ENCODE measurements at regions not wholly inside any gene's neighbourhood (a gene's known extent, or its start where the extent isn't known, plus 50 kb on each side); places are given as distances from the start of the nearest gene placed in this dataset.

DNA sequence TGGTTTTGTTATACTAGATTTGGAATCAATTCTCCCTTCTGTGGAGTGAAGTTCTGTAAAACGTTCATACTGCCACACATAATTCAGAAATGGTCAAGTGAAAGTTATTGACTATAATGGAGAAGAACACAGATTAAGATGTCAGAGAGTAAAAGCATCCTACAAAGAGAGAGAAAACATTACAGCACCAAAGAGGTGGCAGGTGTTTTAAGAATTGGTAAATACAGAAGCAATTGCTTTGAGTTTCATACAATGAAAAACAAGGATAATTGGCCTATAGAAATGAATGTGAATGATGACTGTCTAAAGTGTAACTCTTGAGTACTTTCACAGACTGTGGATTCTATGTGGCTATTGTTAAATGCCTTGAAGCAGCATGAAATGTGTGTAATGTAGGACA, 435.6 kb upstream of the SMIM31 start:
- H3K14ac ChIP-seq (ENCODE audit: insufficient read length): no peak overlapping the region
- H3K18ac ChIP-seq (ENCODE audit: extremely low read depth, low read length): no peak overlapping the region
- no peak overlapping the region for H4K91ac ChIP-seq (replicated peaks; ENCODE audit: insufficient read length, low read length)
- no peak overlapping the region for H4K8ac ChIP-seq (ENCODE audit: extremely low read depth, insufficient read depth, low read length)
- H3K4me1 ChIP-seq (replicated peaks in 1 of 4; ENCODE audit: control insufficient read depth in 3 of 4, insufficient read depth in 4 of 4, low read length in 3 of 4): peaks cover 0 to 3% (median 0%) of the 10 kb centered on the region in 4 experiments; a peak in 2 of 7 replicates
- no peaks in the 10 kb centered on the region for H3K9me3 ChIP-seq (ENCODE audit: insufficient read depth in 2 of 2, low read depth in 1 of 2, low read length in 1 of 2)
- no peak for FAIRE-seq
- no peak overlapping the region for H3K23ac ChIP-seq (ENCODE audit: insufficient read length)
- no peak overlapping the region for H2AFZ ChIP-seq (ENCODE audit: low read length)
- 93% methylated on average over 1 of the region's 1 CpG; no CpG with 5 or more reads in 1 of the 2 experiments for WGBS, 2 experiments (ENCODE audit: extremely low coverage in 1 of 2, insufficient coverage in 1 of 2, insufficient read length in 1 of 2, insufficient replicate concordance in 2 of 2, low coverage in 1 of 2, low lambda C conversion rate in 2 of 2, missing lambda C conversion rate in 1 of 2)
- no peaks in the 10 kb centered on the region for H3K79me1 ChIP-seq (ENCODE audit: low read depth, low read length)
- H2AK5ac ChIP-seq (ENCODE audit: low read depth, low read length): no peak overlapping the region
- H3K4me3 ChIP-seq (ENCODE audit: extremely low read depth in 1 of 4, insufficient read depth in 2 of 4, low read depth in 3 of 4, low read length in 4 of 4): no peak overlapping the region
- H2BK12ac ChIP-seq (ENCODE audit: low read depth, low read length): no peak overlapping the region
- H2BK20ac ChIP-seq (ENCODE audit: low read length): no peak overlapping the region
- no peaks in the 10 kb centered on the region for H3K23me2 ChIP-seq (ENCODE audit: low read depth, low read length)
- H4K20me1 ChIP-seq (replicated peaks in 1 of 2; ENCODE audit: control insufficient read depth in 1 of 2, insufficient read depth in 2 of 2, low read length in 2 of 2): no peaks in the 10 kb centered on the region
- H3K27me3 ChIP-seq (replicated peaks in 1 of 4; ENCODE audit: control insufficient read depth in 3 of 4, extremely low read depth in 1 of 4, insufficient read depth in 3 of 4, low read length in 3 of 4): no peaks in the 10 kb centered on the region
- no peak overlapping the region for H2BK120ac ChIP-seq (replicated peaks; ENCODE audit: low read depth, low read length)
- DNase-seq (ENCODE audit: low read depth in 1 of 2, low spot score in 2 of 2): no peak
- POLR2A ChIA-PET (ENCODE audit: partially characterized antibody): no interaction called here
- no peak overlapping the region for H2BK5ac ChIP-seq (ENCODE audit: low read depth, low read length)
- no peaks in the 10 kb centered on the region for H3K36me3 ChIP-seq (ENCODE audit: control insufficient read depth in 2 of 4, insufficient read depth in 4 of 4, low read length in 3 of 4)
- TF ChIP-seq TAF1 (IDR thresholded peaks at IDR 0.05; ENCODE audit: low read depth, low read length) (no peak), NANOG (IDR thresholded peaks at IDR 0.05; ENCODE audit: insufficient read depth, low read depth, low read length, poor library complexity, severe bottlenecking) (no peak), KDM1A (IDR thresholded peaks at IDR 0.05; ENCODE audit: borderline replicate concordance, low read length) (no peak), CHD1 (IDR thresholded peaks at IDR 0.05; ENCODE audit: low read depth, low read length) (no peak), RAD21 (IDR thresholded peaks at IDR 0.05 in 1 of 2, conservative IDR thresholded peaks at IDR 0.05 in 1 of 2; ENCODE audit: low read depth in 2 of 2, low read length in 2 of 2) (no peak), TBP (IDR thresholded peaks at IDR 0.05; ENCODE audit: low read depth, low read length) (no peak), RXRA (IDR thresholded peaks at IDR 0.05; ENCODE audit: insufficient read depth, low read depth, low read length) (no peak), CREB1 (IDR thresholded peaks at IDR 0.05) (no peak), GABPA (IDR thresholded peaks at IDR 0.05; ENCODE audit: borderline replicate concordance, insufficient read depth, low read length) (no peak), YY1 (IDR thresholded peaks at IDR 0.05; ENCODE audit: low read depth, low read length) (no peak)
- no peaks in the 10 kb centered on the region for H3K79me2 ChIP-seq (ENCODE audit: control insufficient read depth in 1 of 2, insufficient read depth in 2 of 2, low read length in 2 of 2)
- H3K56ac ChIP-seq (replicated peaks; ENCODE audit: insufficient read length, low read depth, low read length): no peak overlapping the region
- CTCF ChIA-PET (ENCODE audit: partially characterized antibody): no interaction called here
- H2BK15ac ChIP-seq (ENCODE audit: low read length): no peak overlapping the region
- H4K5ac ChIP-seq (ENCODE audit: insufficient read length, low read depth, low read length): no peak overlapping the region
- no peak overlapping the region for H3K4ac ChIP-seq (replicated peaks; ENCODE audit: insufficient read length, low read depth, low read length)
- H3K27ac ChIP-seq (ENCODE audit: low read depth, low read length): no peak overlapping the region
- no peak overlapping the region for H3K4me2 ChIP-seq (ENCODE audit: insufficient read depth in 1 of 2, low read depth in 2 of 2, low read length in 2 of 2)
- H3K9ac ChIP-seq (replicated peaks in 1 of 4; ENCODE audit: extremely low read depth in 1 of 4, low read depth in 3 of 4, low read length in 3 of 4): no peak overlapping the region

Measured in H1 (cell line).